ENCODE measurements at regions not wholly inside any gene's neighbourhood (a gene's known extent, or its start where the extent isn't known, plus 50 kb on each side); places are given as distances from the start of the nearest gene placed in this dataset.

DNA sequence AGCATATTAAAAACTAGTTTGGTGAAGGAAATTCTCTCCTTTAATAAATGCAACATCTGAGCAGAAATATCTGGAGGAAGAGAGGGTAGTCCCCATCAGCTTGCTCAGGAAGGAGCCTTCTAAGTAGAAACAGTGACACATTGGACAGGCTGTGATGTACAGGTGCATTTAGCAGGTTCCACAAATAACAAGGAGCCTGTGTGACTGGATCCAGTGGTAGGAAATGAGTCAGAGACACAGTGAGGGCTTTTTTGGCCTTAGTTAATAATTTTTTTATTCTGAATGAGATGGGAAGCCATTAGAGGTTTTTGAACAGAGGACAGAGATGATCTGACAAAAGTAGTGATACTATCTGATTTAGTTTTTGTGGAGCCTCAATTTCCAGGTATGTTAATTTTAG lies 738.9 kb upstream of the PTBP2 start (continued):
- TF ChIP-seq, protein P1, sequence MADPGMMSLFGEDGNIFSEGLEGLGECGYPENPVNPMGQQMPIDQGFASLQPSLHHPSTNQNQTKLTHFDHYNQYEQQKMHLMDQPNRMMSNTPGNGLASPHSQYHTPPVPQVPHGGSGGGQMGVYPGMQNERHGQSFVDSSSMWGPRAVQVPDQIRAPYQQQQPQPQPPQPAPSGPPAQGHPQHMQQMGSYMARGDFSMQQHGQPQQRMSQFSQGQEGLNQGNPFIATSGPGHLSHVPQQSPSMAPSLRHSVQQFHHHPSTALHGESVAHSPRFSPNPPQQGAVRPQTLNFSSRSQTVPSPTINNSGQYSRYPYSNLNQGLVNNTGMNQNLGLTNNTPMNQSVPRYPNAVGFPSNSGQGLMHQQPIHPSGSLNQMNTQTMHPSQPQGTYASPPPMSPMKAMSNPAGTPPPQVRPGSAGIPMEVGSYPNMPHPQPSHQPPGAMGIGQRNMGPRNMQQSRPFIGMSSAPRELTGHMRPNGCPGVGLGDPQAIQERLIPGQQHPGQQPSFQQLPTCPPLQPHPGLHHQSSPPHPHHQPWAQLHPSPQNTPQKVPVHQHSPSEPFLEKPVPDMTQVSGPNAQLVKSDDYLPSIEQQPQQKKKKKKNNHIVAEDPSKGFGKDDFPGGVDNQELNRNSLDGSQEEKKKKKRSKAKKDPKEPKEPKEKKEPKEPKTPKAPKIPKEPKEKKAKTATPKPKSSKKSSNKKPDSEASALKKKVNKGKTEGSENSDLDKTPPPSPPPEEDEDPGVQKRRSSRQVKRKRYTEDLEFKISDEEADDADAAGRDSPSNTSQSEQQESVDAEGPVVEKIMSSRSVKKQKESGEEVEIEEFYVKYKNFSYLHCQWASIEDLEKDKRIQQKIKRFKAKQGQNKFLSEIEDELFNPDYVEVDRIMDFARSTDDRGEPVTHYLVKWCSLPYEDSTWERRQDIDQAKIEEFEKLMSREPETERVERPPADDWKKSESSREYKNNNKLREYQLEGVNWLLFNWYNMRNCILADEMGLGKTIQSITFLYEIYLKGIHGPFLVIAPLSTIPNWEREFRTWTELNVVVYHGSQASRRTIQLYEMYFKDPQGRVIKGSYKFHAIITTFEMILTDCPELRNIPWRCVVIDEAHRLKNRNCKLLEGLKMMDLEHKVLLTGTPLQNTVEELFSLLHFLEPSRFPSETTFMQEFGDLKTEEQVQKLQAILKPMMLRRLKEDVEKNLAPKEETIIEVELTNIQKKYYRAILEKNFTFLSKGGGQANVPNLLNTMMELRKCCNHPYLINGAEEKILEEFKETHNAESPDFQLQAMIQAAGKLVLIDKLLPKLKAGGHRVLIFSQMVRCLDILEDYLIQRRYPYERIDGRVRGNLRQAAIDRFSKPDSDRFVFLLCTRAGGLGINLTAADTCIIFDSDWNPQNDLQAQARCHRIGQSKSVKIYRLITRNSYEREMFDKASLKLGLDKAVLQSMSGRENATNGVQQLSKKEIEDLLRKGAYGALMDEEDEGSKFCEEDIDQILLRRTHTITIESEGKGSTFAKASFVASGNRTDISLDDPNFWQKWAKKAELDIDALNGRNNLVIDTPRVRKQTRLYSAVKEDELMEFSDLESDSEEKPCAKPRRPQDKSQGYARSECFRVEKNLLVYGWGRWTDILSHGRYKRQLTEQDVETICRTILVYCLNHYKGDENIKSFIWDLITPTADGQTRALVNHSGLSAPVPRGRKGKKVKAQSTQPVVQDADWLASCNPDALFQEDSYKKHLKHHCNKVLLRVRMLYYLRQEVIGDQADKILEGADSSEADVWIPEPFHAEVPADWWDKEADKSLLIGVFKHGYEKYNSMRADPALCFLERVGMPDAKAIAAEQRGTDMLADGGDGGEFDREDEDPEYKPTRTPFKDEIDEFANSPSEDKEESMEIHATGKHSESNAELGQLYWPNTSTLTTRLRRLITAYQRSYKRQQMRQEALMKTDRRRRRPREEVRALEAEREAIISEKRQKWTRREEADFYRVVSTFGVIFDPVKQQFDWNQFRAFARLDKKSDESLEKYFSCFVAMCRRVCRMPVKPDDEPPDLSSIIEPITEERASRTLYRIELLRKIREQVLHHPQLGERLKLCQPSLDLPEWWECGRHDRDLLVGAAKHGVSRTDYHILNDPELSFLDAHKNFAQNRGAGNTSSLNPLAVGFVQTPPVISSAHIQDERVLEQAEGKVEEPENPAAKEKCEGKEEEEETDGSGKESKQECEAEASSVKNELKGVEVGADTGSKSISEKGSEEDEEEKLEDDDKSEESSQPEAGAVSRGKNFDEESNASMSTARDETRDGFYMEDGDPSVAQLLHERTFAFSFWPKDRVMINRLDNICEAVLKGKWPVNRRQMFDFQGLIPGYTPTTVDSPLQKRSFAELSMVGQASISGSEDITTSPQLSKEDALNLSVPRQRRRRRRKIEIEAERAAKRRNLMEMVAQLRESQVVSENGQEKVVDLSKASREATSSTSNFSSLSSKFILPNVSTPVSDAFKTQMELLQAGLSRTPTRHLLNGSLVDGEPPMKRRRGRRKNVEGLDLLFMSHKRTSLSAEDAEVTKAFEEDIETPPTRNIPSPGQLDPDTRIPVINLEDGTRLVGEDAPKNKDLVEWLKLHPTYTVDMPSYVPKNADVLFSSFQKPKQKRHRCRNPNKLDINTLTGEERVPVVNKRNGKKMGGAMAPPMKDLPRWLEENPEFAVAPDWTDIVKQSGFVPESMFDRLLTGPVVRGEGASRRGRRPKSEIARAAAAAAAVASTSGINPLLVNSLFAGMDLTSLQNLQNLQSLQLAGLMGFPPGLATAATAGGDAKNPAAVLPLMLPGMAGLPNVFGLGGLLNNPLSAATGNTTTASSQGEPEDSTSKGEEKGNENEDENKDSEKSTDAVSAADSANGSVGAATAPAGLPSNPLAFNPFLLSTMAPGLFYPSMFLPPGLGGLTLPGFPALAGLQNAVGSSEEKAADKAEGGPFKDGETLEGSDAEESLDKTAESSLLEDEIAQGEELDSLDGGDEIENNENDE (IDR thresholded peaks at IDR 0.05; ENCODE audit: insufficient replicate concordance, low read length) = no peak
- no peak for TF ChIP-seq JUND (IDR thresholded peaks at IDR 0.05; ENCODE audit: low read length)
- no peak for TF ChIP-seq SP2 (IDR thresholded peaks at IDR 0.05; ENCODE audit: low read length)
- TF ChIP-seq CREB1 (IDR thresholded peaks at IDR 0.05) = no peak
- TF ChIP-seq, protein P2, sequence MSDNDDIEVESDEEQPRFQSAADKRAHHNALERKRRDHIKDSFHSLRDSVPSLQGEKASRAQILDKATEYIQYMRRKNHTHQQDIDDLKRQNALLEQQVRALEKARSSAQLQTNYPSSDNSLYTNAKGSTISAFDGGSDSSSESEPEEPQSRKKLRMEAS (IDR thresholded peaks at IDR 0.05) = no peak
- no peak for TF ChIP-seq FOSL1 (IDR thresholded peaks at IDR 0.05; ENCODE audit: insufficient read depth, low read depth, low read length)
- TF ChIP-seq SP1 (IDR thresholded peaks at IDR 0.05; ENCODE audit: low read depth, low read length) = no peak
- TF ChIP-seq TEAD4 (IDR thresholded peaks at IDR 0.05; ENCODE audit: low read depth, low read length) = no peak
- no peak for TF ChIP-seq HDAC2 (IDR thresholded peaks at IDR 0.05; ENCODE audit: borderline replicate concordance in 1 of 2, low read depth in 2 of 2, low read length in 2 of 2)
- TF ChIP-seq TCF12 (IDR thresholded peaks at IDR 0.05; ENCODE audit: low read depth, low read length) = no peak

Measured in H1 (cell line).